Cerebellar cortex (tissue), 1 donor: ENCODE measurements at regions not wholly inside any gene's neighbourhood (a gene's known extent, or its start where the extent isn't known, plus 50 kb on each side); places are given as distances from the start of the nearest gene placed in this dataset.
A peak's percentile ranks its signal among the peaks of the same experiment; 100 is the strongest.
"Not testable (repeated sequence)": the region's sequence is repeated elsewhere in the genome, so short reads cannot be mapped to it uniquely, and the experiment has no call there.

ENCODE experiments used
- DNase-seq: peaks from one replicate; pipeline ENCODE4 v3.0.0-alpha.2; 2015; ENCODE audit warnings: low spot score

DNA sequence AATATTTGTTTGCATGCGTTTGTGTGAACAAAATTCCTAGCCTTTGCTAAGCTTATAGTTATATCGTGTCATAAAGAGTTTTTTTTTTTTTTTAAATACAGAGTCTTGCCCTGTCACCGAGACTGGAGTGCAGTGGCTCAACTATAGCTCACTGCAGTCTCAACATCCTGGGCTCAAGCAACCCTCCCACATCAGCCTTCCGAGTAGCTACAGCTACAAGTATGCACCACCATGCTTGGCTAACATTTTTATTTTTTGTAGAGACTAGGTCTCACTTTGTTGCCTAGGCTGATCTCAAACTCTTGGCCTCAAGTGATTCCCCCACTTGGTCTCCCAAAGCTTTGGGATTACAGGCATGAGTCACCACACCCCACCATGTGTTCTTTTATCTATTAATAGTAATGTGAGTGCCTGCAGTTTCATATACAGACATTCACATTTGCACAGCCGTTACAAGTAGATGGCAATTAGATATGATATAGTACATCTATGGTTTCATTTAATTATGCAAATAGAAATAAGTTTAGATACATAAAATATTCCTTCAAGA is 848.6 kb downstream of the PDCD6IP start:
- DNase-seq = no peak

DNA sequence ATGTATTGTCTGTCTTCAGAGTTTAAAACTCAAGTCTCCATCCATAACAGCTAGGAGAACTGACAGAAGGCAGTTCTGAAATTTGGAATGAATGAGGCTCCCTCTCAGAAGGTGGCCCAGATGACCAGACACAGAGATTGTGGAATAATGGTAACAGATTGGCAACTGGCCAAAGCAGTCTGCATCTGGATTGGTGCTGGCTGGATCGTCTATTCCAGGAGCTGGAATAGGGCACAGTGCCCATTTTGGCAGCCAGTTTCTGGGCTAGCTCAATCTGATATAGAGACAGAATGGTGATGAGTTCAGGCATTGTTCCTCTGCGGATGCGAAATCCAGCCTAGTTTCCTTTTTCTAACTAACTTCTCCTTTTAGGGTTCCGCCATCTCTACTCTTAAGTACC is 851.7 kb downstream of the PDCD6IP start:
- no peak for DNase-seq

DNA sequence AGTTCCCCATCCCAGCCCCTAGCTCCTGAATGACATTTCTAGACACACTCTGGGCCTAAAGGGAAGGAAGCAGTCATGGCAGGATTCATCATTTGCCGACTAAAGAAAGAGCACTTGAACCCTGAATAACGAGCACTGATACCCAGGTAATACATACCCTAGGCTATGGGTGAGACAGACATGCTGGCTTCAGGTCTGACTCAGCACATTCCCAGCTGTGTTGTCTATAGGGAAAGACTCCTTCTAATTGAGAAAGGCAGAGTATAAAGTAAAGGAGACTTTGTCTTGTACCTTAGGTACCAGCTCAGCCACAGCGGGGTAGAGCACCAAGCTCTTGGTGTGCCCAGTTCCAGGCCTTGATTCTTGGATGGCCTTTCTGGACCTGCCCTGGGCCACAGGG is 870.5 kb downstream of the PDCD6IP start:
- DNase-seq = no peak

DNA sequence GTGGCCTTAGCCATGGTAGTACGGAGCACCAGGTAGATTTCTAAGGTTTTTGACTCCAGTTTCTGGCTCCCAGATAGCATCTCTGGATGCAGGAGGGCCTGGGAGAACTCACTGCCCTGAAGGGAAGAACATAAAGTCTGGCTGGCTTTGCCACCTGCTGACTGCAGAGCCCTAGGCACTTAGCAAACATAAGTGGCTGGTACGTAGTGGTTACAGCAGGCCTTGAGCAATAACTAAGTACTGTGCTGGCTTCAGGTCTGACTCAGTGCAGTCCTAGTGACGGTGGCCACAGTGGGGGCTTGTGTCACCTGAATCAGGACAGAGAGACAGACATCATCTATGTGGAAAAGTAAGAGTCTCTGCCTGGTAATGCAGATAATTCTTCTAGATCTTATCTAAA is 871.1 kb downstream of the PDCD6IP start:
- DNase-seq = no peak

DNA sequence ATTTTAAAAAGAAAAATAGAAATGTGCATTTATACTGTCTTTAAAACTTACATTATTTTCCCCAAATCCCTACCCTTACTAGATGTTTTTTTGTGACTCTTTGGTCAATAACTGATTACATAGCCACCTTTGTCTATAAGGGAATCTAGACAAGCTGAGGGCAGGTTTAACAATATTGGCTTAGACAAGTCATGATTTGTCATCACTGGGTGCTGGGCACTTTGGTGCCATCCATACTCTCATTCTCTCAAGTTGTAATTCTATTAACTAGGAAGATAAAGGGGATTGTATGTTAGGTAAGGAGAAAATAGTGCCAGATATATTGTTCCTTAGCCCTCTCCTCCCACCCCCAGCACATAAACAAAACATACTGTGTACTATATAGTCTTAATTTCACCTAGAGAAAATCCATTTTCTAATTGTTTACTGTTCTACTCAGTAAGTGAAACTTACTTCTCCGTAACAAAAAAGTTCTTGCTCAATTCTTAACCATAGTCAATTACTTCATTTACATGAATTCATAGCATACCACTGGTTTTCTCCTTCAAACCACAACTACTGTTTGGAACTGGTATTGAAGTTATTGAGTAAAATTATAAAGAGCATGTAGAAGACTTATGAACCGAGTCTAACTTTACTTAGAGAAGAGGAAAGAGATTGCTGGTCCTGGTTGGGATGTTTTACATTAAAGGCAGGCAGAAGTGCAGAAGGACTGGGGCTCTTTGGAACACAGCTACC is 877.1 kb downstream of the PDCD6IP start:
- no peak for DNase-seq

DNA sequence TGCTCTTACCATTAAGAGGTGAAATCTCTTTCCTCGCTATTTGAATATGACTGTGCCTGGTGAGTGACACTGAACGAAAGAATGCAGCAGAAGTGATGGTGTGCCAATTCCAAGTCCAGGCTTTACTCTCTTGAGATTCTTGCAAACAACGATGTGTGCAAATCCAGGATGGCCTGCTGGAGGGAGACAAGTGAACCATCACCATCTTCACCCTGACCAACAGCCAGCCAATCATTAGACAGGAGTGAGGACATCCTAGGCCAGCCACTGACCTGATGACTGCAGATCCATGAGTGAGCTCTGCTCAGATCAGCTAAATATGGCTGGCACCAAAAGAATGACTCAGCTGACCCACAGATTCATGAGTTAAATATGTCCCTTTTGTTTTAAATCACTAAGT is 878.0 kb downstream of the PDCD6IP start:
- DNase-seq = no peak

DNA sequence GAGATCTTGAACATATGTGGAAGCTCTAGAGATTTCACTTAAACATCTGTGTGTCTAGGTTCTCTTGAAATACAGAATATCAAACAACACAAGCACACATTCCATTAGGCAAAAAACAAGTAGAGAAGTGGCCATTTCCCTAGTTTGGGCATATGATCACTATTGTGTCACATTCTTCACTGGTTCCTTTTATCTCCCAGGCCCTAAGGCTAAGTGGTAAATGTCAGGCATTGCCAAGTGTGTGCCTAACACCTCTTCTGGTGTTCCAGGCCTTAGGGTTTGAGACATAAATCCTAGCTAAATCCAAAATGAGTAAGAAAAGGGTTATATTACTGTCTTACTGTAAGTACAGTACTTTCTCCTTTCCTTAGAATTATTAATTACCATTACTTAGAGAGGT is 880.1 kb downstream of the PDCD6IP start:
- DNase-seq = no peak

DNA sequence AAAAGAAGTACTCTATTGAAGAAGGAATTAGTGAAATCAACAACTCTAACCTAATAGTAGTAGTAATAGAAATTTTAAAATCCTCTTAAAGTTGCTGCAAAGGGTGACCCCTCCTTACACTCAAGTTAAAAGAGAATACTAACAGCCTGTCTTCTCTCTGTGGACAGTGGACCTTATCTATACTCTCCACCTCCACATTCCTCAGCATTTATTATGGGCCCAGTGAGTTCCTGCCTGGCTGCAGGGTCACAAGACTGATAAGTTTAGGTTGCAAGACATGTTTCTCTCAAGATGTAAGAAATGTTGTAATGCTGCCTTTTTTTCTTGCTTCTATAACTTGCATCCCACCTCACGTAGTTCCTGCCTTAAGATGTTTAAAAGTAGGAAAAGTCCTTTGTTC is 880.6 kb downstream of the PDCD6IP start:
- not testable (repeated sequence) for DNase-seq

DNA sequence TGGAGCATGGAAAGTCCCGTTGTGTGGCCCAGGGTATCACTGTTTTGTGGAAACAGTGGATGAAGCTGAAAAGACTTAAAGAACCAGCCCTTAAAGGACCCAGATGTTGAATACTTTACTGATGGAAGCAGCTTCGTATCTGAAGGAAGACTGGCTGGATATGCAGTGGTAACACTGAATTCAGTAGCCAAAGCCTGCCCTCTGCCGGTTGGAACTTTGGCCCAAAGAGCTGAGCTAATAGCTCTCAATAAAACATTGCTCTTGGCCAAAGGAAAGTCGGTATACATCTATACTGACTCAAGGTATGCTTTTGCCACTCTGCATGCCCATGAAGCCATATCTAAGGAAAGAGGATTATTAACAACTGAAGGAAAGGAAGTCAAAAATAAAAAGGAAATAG is 885.4 kb downstream of the PDCD6IP start:
- peak; percentile 47 for DNase-seq

DNA sequence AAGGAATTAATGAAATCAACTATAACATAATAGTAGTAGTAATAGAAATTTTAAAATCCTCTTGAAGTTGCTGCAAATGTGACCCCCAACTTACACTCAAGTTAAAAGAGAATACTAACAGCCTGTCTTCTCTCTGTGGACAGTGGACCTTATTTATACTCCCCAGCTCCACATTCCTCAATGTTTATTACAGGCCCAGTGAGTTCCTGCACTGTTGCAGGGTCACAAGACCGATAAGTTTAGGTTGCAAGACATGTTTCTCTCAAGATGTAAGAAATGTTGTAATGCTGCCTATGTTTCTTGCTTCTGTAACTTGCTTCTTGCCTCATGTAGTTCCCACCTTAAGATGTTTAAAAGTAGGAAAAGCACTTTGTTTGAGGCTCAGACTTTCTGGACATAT is 888.1 kb downstream of the PDCD6IP start:
- no peak for DNase-seq

DNA sequence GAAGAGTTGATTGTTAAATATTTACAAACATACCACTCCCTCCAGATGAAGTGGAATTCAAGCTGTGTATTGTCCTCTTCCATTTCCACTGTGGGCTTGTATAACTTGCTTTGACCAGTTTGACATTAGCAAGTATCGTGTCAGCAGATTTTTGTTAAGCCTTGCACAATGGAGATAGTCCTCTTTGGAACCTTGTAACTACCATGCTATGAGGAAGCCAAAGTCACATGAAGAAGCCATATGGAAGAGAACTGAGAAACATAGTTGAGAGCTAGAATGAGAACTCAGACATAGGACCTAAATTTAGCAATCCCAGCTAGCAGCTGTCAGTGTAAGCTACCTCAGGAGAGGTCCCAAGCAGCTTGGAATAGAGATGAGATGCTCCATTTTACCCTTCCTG is 889.2 kb downstream of the PDCD6IP start:
- DNase-seq = peak; percentile 30

DNA sequence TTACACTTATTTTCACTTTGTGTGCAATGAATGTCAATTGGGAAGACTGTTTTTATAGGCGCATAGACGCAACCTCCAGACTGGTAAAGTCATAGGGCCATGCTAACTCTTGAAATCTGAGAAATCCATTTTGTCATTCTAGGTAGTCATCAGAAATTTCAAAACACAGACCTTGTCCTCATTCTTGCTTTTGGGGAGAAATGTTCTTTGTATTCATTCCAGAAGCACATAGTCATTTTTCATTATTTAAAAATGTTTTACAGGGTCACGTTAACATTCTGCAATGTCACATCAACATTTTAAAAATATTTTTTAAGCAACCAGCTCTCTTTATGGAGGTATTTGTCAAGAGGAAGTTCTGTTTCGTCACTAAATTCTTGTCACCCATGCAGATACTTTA is 898.4 kb downstream of the PDCD6IP start:
- no peak for DNase-seq

DNA sequence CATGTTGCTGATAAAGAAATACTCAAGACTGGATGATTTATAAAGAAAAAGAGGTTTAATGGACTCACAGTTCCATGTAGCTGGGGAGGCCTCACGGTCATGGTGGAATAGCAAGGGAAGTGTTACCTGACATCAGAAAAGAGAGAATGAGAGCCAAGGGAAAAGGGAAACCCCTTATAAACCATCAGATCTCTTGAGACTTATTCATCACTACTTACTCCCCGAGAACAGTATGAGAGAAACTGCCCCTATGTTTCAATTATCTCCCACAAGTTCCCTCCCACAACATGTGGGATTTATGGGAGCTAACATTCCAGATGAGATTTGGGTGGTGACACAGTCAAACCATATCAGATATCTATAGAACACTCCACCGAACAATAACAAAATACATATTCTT is 904.6 kb downstream of the PDCD6IP start:
- no peak for DNase-seq

DNA sequence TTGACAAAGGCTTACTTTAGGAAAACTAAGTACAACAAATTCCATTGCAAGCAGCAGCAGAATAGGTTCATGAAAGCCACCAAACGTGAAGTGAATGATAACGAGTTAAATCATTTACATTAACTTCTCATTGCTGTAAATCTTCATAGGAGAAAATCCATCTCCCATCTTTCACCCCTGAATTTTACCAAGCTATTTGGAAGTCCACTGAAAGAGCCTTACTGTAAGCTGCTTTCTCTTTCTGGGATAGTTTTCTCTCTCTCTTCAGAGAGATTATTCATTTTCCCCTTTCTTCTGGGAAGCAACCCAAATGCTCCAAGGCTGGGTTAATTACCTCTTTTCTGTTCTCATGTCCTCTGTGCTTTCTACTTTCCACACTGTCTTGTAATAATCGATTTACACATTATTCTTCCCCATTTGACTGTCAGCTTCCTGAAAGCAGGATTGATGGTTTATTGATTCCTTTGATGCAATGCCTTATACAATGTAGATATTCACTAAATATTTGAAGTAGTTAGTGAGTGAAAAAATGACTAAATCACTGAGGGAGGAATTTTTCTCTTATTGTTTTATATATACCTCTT is 914.3 kb upstream of the ARPP21 start:
- no peak for DNase-seq

DNA sequence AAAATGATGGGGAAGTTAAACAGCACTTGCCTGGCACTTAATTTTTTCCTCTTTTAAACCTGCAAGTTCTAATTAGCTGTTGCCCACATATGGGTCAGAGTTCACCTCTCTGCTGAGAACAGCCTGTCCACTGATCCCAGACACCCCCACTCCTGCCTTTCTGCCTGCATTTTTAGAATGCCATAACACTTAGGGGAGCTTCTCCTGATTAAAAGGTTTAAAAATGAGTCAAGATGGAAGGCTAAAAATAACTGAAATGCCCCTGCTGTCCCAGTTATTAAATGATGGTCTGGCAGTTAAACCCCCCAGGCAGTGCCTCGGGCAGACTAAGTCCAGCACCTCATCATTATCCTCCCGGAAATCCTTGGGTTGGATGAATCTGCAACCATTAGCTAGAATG is 913.6 kb upstream of the ARPP21 start:
- no peak for DNase-seq

DNA sequence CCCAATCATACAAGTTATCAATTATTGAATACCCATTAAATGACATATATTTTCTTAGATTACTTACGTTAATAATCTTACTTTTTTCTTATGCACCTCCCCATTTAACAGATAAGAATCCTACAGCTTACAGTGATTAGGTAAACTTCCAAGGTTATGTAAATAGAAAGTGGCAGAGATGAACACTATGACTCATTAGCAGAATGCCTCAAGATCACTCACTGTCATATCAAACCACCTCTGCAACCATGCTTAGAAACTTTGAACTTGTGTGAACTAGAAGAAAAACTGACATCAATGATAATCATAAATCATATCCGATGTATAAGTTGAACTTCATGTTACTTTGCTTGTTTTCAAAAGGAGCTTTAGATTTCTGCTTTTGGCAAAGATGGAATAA is 911.6 kb upstream of the ARPP21 start:
- no peak for DNase-seq

DNA sequence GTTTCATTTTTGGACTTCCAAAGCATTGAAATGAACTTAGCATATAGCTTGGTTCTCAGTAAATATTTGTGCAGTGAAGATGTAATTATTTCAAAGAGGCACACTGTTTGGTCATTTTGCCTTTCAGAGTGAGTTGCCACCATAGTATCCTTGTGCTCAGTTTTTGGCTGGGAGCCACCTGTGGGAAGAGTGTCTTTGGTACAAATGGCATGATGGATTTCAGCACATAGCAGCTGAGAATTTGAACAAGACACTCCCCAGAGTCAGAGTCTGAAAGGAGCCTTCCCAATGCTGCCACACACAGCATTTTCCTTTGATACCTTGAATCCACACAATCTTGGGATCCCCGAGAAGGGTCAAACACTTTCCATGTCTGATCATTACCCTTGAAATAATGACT is 897.2 kb upstream of the ARPP21 start:
- no peak for DNase-seq

DNA sequence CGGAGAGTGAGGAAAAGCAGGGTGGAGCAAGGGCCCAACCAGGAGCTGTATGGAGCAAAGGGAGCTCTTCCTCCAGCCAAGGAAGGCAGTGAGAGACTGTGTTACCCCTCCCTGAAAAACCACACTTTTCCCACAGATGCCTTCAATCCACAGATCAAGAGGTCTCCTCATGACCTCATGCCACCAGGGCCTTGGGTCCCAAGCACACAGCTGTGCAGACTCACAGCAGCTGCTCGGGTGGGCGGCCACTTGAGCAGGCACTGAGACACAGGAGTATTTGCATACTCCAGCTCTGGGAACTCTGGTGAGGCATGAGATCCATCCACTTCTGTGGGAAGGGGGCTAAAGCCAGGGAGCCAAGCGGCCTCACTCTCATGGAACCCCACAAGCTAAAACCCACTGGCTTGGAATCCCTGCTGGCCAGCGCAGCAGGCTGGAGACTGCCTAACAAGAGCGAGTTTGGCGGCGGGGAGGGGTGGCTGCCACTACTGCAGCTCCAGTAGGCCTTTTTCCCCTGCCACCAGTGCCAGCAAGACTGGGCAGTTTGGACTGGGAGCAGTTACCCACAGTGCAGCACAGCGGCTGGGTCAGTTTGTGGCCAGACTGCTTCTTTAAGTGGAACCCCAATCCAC is 880.6 kb upstream of the ARPP21 start:
- no peak for DNase-seq

DNA sequence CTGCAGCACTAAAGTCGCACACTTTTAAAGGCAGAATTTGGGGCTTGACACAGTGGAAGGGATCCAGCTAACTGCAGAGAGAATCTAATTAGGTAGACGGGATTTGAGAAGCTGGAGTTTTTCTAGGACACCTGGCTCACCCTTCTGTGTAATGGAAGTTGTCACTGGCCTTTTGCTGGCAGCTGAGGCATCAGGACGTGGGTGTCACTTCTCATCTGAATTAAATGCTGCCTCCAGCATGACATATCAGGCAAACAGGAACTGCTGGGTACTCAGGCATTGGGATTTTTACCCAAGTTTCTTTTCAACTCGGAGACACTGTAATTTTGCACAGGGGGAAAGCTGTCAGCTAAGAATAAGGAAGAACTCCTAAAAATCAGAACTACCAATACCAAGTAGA is 861.9 kb upstream of the ARPP21 start:
- DNase-seq = peak; percentile 90

DNA sequence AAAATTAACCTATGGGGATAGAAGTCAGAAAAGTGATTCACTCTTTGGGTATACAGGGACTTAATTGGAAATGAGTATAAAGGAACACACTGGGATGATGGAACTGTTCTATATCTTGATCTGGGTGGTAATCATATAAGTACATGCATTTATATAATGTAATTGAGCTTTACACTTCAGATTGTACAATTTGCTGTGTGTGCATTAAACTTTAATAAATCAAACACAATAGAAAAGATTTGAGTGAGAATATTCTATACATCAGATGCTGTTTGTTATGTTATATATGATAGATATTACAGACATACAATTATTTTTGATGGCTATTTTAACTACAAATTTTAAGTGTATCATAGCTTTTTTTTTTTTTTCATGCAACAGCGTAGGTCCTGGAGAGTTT is 860.2 kb upstream of the ARPP21 start:
- no peak for DNase-seq

DNA sequence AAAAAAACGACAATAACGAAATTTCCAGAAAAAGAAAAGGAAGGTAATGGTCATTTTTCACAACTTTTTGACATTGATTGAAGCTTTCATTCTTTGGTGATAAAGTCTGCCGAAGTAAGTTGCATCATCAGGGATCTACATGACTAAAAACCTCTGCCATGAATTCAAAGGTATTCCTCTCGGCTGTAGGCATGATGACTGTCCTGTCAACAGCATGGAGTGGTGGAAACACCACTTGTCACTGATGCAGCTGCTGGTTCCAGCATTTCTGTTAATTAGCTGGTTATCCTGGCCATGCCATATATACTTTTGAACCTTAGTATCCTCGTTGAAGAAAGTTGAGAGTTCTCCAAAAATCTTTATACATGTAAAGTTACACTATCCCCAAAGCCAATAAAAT is 859.0 kb upstream of the ARPP21 start:
- DNase-seq = no peak

DNA sequence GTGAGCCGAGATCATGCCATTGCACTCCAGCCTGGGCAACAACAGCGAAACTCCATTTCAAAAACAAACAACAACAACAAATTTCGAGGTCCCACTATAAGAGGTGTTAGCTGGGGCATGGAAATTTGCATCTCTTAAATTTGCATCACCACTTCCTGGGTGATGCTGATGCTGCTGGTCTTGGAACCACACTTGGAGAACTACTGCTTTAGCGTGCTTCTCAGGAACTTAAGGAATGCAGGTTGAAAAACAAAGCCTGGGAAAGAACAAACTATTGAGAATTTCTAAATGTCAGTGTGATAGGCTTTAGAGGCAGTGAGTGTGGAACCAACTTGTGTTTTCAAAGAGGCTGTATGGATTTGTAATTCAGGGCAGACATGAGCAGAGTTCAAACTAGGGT is 858.4 kb upstream of the ARPP21 start:
- DNase-seq = no peak

DNA sequence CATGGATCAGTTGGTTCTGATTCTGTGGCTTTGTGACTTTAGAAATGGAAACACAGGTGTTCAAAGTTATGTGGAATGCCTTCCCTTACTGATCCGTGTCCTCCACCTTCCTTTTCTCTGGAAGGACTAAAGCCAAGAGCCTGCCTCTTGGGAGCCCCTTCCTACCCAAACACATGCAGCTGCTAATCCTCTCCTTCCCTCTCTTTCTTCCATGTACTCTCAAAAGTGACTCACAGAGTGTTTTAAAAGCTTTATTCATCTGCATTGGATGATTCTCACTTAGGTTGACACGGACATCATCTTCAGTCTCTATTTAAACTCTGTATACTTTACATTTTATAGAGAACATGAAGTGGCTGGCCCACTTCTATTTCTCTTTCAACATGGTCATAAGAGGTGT is 856.5 kb upstream of the ARPP21 start:
- no peak for DNase-seq
